Neural cell (in vitro differentiated cells): ENCODE measurements at regions not wholly inside any gene's neighbourhood (a gene's known extent, or its start where the extent isn't known, plus 50 kb on each side); places are given as distances from the start of the nearest gene placed in this dataset.

Experiments
- CTCF ChIP-seq: fragments of 450-650 bp; IDR thresholded peaks from 2 replicates; pipeline ENCODE4 v1.5.1; 2014; ENCODE audit warnings: antibody characterized with exemption, mild to moderate bottlenecking, moderate library complexity; ENCODE audit not compliant: poor library complexity, severe bottlenecking
- EZH2 ChIP-seq: fragments of 200-600, 300-800 bp; shearing (Covaris generic), sonication (generic); IDR thresholded peaks from 2 replicates; pipeline ENCODE4 v1.6.1; 2014; ENCODE audit warnings: antibody characterized with exemption, low read length, borderline replicate concordance, mild to moderate bottlenecking; ENCODE audit not compliant: insufficient read depth, poor library complexity, severe bottlenecking
- MXI1 ChIP-seq: fragments of 450-650 bp; conservative IDR thresholded peaks from 2 replicates; pipeline ENCODE4 v1.6.1; 2014; ENCODE audit warnings: antibody characterized with exemption, mild to moderate bottlenecking; ENCODE audit not compliant: poor library complexity, severe bottlenecking
- POLR2AphosphoS5 ChIP-seq: IDR thresholded peaks from 2 replicates; pipeline ENCODE4 v1.6.1; 2012
- RAD21 ChIP-seq: fragments of 450-650 bp; conservative IDR thresholded peaks from 2 replicates; pipeline ENCODE4 v1.6.1; 2014; ENCODE audit warnings: antibody characterized with exemption, mild to moderate bottlenecking, moderate library complexity
- REST ChIP-seq: IDR thresholded peaks from 2 replicates; pipeline ENCODE4 v1.6.1; 2012; ENCODE audit warnings: borderline replicate concordance
- TAF1 ChIP-seq: IDR thresholded peaks from 2 replicates; pipeline ENCODE4 v1.6.1; 2012; ENCODE audit warnings: low read depth

GRCh38 chr10:130617985-130618384, 481.8 kb downstream of the GLRX3 start:
- TF ChIP-seq RAD21 = no peak
- TF ChIP-seq CTCF = no peak
- no peak for TF ChIP-seq POLR2AphosphoS5
- TF ChIP-seq TAF1 = no peak
- no peak for TF ChIP-seq REST
- TF ChIP-seq EZH2 = no peak
- TF ChIP-seq MXI1 = no peak
